ENCODE measurements at regions not wholly inside any gene's neighbourhood (a gene's known extent, or its start where the extent isn't known, plus 50 kb on each side); places are given as distances from the start of the nearest gene placed in this dataset.
"Not testable (repeated sequence)": the region's sequence is repeated elsewhere in the genome, so short reads cannot be mapped to it uniquely, and the experiment has no call there.

- no peak overlapping the region for H3K4me3 ChIP-seq (ENCODE audit: low read depth, low read length)
- TF ChIP-seq, protein P1, sequence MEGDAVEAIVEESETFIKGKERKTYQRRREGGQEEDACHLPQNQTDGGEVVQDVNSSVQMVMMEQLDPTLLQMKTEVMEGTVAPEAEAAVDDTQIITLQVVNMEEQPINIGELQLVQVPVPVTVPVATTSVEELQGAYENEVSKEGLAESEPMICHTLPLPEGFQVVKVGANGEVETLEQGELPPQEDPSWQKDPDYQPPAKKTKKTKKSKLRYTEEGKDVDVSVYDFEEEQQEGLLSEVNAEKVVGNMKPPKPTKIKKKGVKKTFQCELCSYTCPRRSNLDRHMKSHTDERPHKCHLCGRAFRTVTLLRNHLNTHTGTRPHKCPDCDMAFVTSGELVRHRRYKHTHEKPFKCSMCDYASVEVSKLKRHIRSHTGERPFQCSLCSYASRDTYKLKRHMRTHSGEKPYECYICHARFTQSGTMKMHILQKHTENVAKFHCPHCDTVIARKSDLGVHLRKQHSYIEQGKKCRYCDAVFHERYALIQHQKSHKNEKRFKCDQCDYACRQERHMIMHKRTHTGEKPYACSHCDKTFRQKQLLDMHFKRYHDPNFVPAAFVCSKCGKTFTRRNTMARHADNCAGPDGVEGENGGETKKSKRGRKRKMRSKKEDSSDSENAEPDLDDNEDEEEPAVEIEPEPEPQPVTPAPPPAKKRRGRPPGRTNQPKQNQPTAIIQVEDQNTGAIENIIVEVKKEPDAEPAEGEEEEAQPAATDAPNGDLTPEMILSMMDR (IDR thresholded peaks at IDR 0.05; ENCODE audit: control insufficient read depth, extremely low read depth, insufficient read depth), result no peak
- DNase-seq (ENCODE audit: low read depth), result no peak
These were observed 1067.0 kb downstream of the PCDH17 start for GRCh38 chr13:58698531-58698930.

DNA sequence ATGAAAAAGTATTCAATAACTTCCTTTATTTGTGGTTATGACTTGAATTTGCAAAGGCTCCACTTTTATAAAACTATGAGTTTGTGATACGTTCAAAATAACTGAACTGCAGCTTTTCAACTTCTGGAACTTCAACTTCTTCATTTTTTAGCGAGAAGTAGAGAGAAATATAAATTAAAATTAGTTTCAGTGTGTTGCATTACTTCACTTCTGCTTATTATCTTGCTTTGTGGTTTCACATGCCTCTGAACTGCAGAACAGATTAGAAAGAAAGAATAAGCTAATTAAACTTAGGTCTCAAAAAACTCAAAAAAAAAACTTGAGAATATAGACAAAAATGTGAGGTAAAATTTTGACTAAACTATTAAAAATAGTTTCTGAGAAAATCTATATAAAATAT is 1073.4 kb downstream of the PCDH17 start:
- TF ChIP-seq, protein P1 (IDR thresholded peaks at IDR 0.05; ENCODE audit: control insufficient read depth, extremely low read depth, insufficient read depth), result no peak
- no peak for DNase-seq (ENCODE audit: low read depth)

DNA sequence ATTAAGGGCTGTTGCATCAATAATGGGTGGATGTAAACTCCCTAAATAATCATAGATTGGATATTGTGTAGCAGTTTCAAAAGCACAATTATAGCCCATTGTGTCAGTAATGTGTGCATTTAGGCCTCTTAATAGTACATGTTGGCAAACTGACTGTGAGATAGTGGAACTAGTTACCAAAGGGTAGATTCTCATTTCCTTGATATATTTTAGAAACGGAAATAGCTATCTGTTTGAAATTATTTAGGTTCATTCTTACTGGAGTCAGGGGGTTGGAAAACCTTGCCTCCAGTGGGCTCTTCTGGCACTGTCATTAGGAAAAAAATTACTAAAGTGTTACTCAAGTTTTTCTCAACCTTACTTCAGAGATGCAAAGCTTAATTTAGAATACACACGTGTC is 1074.9 kb downstream of the PCDH17 start:
- DNase-seq (ENCODE audit: low read depth), result no peak
- TF ChIP-seq, protein P1 (IDR thresholded peaks at IDR 0.05; ENCODE audit: control insufficient read depth, extremely low read depth, insufficient read depth), result no peak

More for the DNA sequence above, 1073.4 kb downstream of the PCDH17 start:
- H3K4me3 ChIP-seq (ENCODE audit: low read depth, low read length), result no peak overlapping the region

GRCh38 chr13:58712191-58712590 is 1080.6 kb downstream of the PCDH17 start:
- DNase-seq (ENCODE audit: low read depth), result no peak
- TF ChIP-seq, protein P1 (IDR thresholded peaks at IDR 0.05; ENCODE audit: control insufficient read depth, extremely low read depth, insufficient read depth), result peak; percentile 53
- H3K4me3 ChIP-seq (ENCODE audit: low read depth, low read length), result no peak overlapping the region

More for the DNA sequence above, 1074.9 kb downstream of the PCDH17 start:
- no peak overlapping the region for H3K4me3 ChIP-seq (ENCODE audit: low read depth, low read length)

DNA sequence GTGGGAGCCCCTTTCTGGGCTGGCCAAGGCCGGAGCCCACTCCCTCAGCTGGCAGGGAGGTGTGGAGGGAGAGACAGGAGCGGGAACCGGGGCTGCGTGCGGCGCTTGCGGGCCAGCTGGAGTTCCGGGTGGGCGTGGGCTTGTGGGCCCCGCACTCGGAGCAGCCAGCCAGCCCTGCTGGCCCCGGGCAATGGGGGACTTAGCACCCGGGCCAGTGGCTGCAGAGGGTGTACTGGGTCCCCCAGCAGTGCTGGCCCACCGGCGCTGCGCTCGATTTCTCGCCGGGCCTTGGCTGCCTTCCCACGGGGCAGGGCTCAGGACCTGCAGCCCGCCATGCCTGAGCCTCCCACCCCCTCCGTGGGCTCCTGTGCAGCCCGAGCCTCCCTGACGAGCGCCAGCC is 1082.5 kb downstream of the PCDH17 start:
- DNase-seq (ENCODE audit: low read depth); H3K4me3 ChIP-seq (ENCODE audit: low read depth, low read length): not testable (repeated sequence)

DNA sequence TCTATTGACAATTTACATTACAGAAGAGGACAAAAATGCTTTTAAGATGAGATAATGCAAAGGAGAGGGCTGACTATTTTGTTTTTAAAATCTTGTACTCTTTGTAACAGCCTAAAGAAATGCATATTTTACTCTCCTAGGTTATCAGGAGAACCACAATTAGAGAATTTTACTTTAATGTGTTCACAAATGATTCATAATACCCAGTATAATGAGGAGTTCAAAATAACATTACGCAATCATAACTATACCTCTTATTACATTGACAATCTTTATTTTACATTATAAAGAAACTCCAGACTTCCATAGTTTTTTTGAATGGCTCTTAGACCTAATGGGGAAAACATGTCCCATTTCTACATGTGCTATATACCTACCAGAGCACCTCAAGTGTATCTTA is 1089.7 kb downstream of the PCDH17 start:
- DNase-seq (ENCODE audit: low read depth), result no peak
- TF ChIP-seq, protein P1 (IDR thresholded peaks at IDR 0.05; ENCODE audit: control insufficient read depth, extremely low read depth, insufficient read depth), result no peak
- no peak overlapping the region for H3K4me3 ChIP-seq (ENCODE audit: low read depth, low read length)

GRCh38 chr13:58728126-58728525 is 1096.6 kb downstream of the PCDH17 start:
- no peak for DNase-seq (ENCODE audit: low read depth)
- TF ChIP-seq, protein P1 (IDR thresholded peaks at IDR 0.05; ENCODE audit: control insufficient read depth, extremely low read depth, insufficient read depth), result no peak
- H3K4me3 ChIP-seq (ENCODE audit: low read depth, low read length), result no peak overlapping the region

Measured in LNCaP clone FGC (cell line).